ENCODE measurements at regions not wholly inside any gene's neighbourhood (a gene's known extent, or its start where the extent isn't known, plus 50 kb on each side); places are given as distances from the start of the nearest gene placed in this dataset.

DNA sequence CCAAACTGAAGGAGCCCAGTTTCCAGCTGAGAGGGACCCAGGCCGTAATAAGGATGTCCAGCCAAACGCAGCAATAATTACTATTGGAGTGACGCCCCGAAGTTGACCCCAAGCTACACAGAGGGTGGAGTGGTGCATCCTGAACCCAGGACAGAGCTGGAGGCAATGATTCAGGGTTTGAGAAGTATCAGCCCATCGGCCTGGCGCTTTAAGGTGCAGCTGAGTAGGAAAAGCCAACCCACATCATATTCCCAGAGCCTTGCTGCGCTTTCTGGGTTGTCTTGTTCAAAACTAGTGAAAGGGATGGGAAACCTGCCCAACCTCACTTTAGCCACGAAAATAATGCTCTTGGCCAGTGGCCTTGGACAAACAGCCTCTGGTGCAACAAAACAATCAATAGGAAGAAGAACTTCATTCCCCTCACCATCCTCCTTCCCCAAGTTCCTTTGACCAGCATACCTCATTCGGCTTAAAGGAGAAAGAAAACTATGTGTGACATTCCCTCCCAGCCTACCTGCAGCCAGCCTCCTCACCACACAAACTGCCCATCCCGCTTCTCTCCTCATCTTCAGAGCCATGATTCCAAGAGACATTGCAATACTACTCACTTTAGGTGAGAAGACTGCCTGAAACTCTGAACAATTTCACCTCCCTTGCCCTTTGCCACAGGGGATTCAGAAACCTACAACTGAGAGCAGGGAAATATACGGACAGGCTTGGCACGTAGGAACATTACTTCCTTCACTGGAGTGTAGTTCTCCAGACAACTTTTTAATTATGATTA, 217.2 kb upstream of the MKLN1 start:
- TF ChIP-seq POLR2AphosphoS5 (IDR thresholded peaks at IDR 0.05): no peak
- TF ChIP-seq, protein P1, sequence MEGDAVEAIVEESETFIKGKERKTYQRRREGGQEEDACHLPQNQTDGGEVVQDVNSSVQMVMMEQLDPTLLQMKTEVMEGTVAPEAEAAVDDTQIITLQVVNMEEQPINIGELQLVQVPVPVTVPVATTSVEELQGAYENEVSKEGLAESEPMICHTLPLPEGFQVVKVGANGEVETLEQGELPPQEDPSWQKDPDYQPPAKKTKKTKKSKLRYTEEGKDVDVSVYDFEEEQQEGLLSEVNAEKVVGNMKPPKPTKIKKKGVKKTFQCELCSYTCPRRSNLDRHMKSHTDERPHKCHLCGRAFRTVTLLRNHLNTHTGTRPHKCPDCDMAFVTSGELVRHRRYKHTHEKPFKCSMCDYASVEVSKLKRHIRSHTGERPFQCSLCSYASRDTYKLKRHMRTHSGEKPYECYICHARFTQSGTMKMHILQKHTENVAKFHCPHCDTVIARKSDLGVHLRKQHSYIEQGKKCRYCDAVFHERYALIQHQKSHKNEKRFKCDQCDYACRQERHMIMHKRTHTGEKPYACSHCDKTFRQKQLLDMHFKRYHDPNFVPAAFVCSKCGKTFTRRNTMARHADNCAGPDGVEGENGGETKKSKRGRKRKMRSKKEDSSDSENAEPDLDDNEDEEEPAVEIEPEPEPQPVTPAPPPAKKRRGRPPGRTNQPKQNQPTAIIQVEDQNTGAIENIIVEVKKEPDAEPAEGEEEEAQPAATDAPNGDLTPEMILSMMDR (IDR thresholded peaks at IDR 0.05): no peak

All from sigmoid colon (tissue), 4 donors.